Thyroid gland (tissue), 4 donors: ENCODE measurements at regions not wholly inside any gene's neighbourhood (a gene's known extent, or its start where the extent isn't known, plus 50 kb on each side); places are given as distances from the start of the nearest gene placed in this dataset.

Experiments used
- CTCF ChIP-seq, 6 experiments: fragments of 200-600 bp in 3 of 6; fragments of 450-650 bp in 3 of 6; sonication (generic) in 3 of 6; IDR thresholded peaks; one replicate each; pipeline ENCODE4 v1.5.1; 2016 to 2019; ENCODE audit warnings: antibody characterized with exemption in 6 of 6, mild to moderate bottlenecking in 2 of 6, inconsistent platforms in 1 of 6, moderate library complexity in 1 of 6
- POLR2A ChIP-seq, 2 donors: fragments of 450-650 bp; IDR thresholded peaks; one replicate each; pipeline ENCODE4 v1.6.1; 2017; ENCODE audit warnings: antibody characterized with exemption in 2 of 2, mild to moderate bottlenecking in 2 of 2, moderate library complexity in 1 of 2

- TF ChIP-seq CTCF (IDR thresholded peaks at IDR 0.05) (no peak), POLR2A (IDR thresholded peaks at IDR 0.05) (no peak)
Measured at GRCh38 chr5:90248640-90249039, 160.9 kb downstream of the CETN3 start.
